CD4-positive, alpha-beta T cell (primary cell): ENCODE measurements at regions not wholly inside any gene's neighbourhood (a gene's known extent, or its start where the extent isn't known, plus 50 kb on each side); places are given as distances from the start of the nearest gene placed in this dataset.

Source experiments
- ATAC-seq: fragments of 200-7000 bp; cut with Tn5 transposase; one replicate; pipeline ENCODE4 v1.10.0; 2022; ENCODE audit warnings: mild to moderate bottlenecking; ENCODE audit not compliant: poor library complexity
- CTCF ChIA-PET: fragments of 350-600 bp; sonication (Branson Sonifier 250); formaldehyde crosslinking; loops from one replicate; lab custom pipeline; 2021; ENCODE audit warnings: antibody characterized with exemption, inconsistent platforms; lab: Charles Lee
- POLR2A ChIA-PET: fragments of 350-600 bp; sonication (Branson Sonifier 250); formaldehyde crosslinking; loops from one replicate; lab custom pipeline; 2021; ENCODE audit warnings: antibody characterized with exemption, inconsistent platforms; lab: Charles Lee
- DNase-seq, 14 experiments: peaks; one replicate each; pipeline ENCODE4 v3.0.0-alpha.2; 2013 to 2020; ENCODE audit warnings: mixed read lengths in 2 of 14
- H3K27ac ChIP-seq, 2 donors: one replicate each; pipeline versions ENCODE4 v1.5.1 to v1.7.0; 2013; ENCODE audit warnings: low read length in 2 of 2, low read depth in 1 of 2, mild to moderate bottlenecking in 1 of 2
- H3K27me3 ChIP-seq, 2 experiments: 1 replicate in 1 of 2; 2 replicates in 1 of 2; pipeline versions ENCODE4 v1.6.1 to v1.7.0; 2013; ENCODE audit warnings: low read length in 2 of 2, control low read depth in 1 of 2, mild to moderate bottlenecking in 1 of 2, moderate library complexity in 1 of 2; ENCODE audit not compliant: insufficient read depth in 2 of 2, control insufficient read depth in 1 of 2
- H3K36me3 ChIP-seq: one replicate; pipeline ENCODE4 v1.6.1; 2013; ENCODE audit warnings: low read length, control low read depth; ENCODE audit not compliant: insufficient read depth
- H3K4me1 ChIP-seq: one replicate; pipeline ENCODE4 v1.6.1; 2013; ENCODE audit warnings: low read length, control low read depth; ENCODE audit not compliant: insufficient read depth
- H3K4me3 ChIP-seq: one replicate; pipeline ENCODE4 v1.5.1; 2013; ENCODE audit warnings: mild to moderate bottlenecking, low read length, moderate library complexity
- H3K9me3 ChIP-seq, 2 experiments: 1 replicate in 1 of 2; 2 replicates in 1 of 2; pipeline versions ENCODE4 v1.6.1 to v1.7.0; 2013; ENCODE audit warnings: low read length in 2 of 2, mild to moderate bottlenecking in 2 of 2, control low read depth in 1 of 2, moderate library complexity in 1 of 2; ENCODE audit not compliant: control insufficient read depth in 1 of 2, insufficient read depth in 1 of 2
- H3K27ac Mint-ChIP-seq: one replicate; pipeline ENCODE4 v1.8.0; 2020; ENCODE audit warnings: mixed read lengths
- H3K27me3 Mint-ChIP-seq: one replicate; pipeline ENCODE4 v1.8.0; 2021; ENCODE audit warnings: mixed read lengths
- H3K36me3 Mint-ChIP-seq: one replicate; pipeline ENCODE4 v1.8.0; 2021; ENCODE audit warnings: low read depth, mixed read lengths
- H3K4me1 Mint-ChIP-seq: one replicate; pipeline ENCODE4 v1.8.0; 2021; ENCODE audit warnings: low read depth, mixed read lengths
- H3K4me3 Mint-ChIP-seq: one replicate; pipeline ENCODE4 v1.8.0; 2020; ENCODE audit warnings: mild to moderate bottlenecking, mixed read lengths
- H3K9me3 Mint-ChIP-seq: one replicate; pipeline ENCODE4 v1.8.0; 2020; ENCODE audit warnings: mixed read lengths
- CTCF ChIP-seq: fragments of 200-600 bp; IDR thresholded peaks from one replicate; pipeline ENCODE4 v1.8.0; 2022; ENCODE audit warnings: antibody characterized with exemption, mild to moderate bottlenecking
- intact Hi-C, 2 experiments: fragments of 100-400 bp; cut with DNase I in 1 of 2; cut with micrococcal nuclease in 1 of 2; formaldehyde crosslinking; loops; one replicate each; pipeline versions ENCODE4 v1.15.1 to v1.9.0; 2023 to 2025; cut with DNase I, micrococcal nuclease

GRCh38 chr21:15401331-15401730, 328.5 kb upstream of the USP25 start:
- ATAC-seq (no peak), DNase-seq (no peak)
- Histone ChIP-seq H3K9me3 (peaks cover 0 to 5% of the 10 kb centered on the region in 2 experiments), H3K4me3 (no peak overlapping the region), H3K27me3 (no peaks in the 10 kb centered on the region), H3K27ac (no peak overlapping the region), H3K36me3 (no peaks in the 10 kb centered on the region), H3K4me1 (no peaks in the 10 kb centered on the region)
- ChIA-PET POLR2A (no interaction called here), CTCF (no interaction called here)
- no peak for TF ChIP-seq CTCF
- H3K36me3 Mint-ChIP-seq: no peaks in the 10 kb centered on the region
- H3K4me1 Mint-ChIP-seq: no peaks in the 10 kb centered on the region
- H3K27me3 Mint-ChIP-seq: no peaks in the 10 kb centered on the region
- H3K4me3 Mint-ChIP-seq: no peak overlapping the region
- intact Hi-C loops: no loop called here
- H3K9me3 Mint-ChIP-seq: peaks cover 2% of the 10 kb centered on the region
- H3K27ac Mint-ChIP-seq: no peak overlapping the region

DNA sequence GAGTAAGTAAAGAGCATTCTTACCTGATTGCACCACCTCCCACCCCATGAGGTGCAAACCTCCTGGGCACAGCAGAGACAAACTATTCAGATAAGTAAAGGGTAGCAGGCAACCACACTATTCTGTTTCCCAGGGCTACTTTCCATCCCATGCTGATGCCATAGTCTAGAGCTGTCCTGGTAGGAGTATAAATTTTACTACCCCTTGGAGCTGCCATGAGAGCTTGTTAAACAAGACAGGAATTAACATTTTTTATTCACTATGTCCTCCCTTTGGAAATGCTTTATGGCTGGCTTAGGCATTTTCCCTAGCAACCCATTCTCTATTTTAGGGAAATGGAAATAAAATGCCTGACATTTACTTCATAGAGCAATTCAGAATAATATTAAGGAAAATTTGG, 324.6 kb upstream of the USP25 start:
- ATAC-seq: no peak
- intact Hi-C loops: no loop called here
- DNase-seq: no peak
- Histone ChIP-seq H3K4me1 (no peaks in the 10 kb centered on the region), H3K27ac (no peak overlapping the region), H3K9me3 (peaks cover 0 to 5% of the 10 kb centered on the region in 2 experiments), H3K36me3 (no peaks in the 10 kb centered on the region), H3K27me3 (no peaks in the 10 kb centered on the region), H3K4me3 (no peak overlapping the region)
- H3K36me3 Mint-ChIP-seq: no peaks in the 10 kb centered on the region
- no peak overlapping the region for H3K4me3 Mint-ChIP-seq
- TF ChIP-seq CTCF: no peak
- H3K4me1 Mint-ChIP-seq: no peaks in the 10 kb centered on the region
- no peaks in the 10 kb centered on the region for H3K27me3 Mint-ChIP-seq
- H3K27ac Mint-ChIP-seq: no peak overlapping the region
- ChIA-PET CTCF (no interaction called here), POLR2A (interaction anchor here (0.7 kb wide), 1 partner anchor 148 kb away, joined by 3 read pairs; no protein-coding TSS in a partner anchor)
- H3K9me3 Mint-ChIP-seq: peaks cover 2% of the 10 kb centered on the region

GRCh38 chr21:15406791-15407190, 323.0 kb upstream of the USP25 start:
- Mint-ChIP-seq H3K27me3 (no peaks in the 10 kb centered on the region), H3K36me3 (no peaks in the 10 kb centered on the region), H3K9me3 (peaks cover 2% of the 10 kb centered on the region), H3K4me1 (no peaks in the 10 kb centered on the region), H3K27ac (no peak overlapping the region), H3K4me3 (no peak overlapping the region)
- Histone ChIP-seq H3K9me3 (peaks cover 0 to 5% of the 10 kb centered on the region in 2 experiments), H3K27ac (no peak overlapping the region), H3K4me3 (no peak overlapping the region), H3K27me3 (no peaks in the 10 kb centered on the region), H3K36me3 (no peaks in the 10 kb centered on the region), H3K4me1 (no peaks in the 10 kb centered on the region)
- intact Hi-C loops: no loop called here
- ChIA-PET CTCF (no interaction called here), POLR2A (no interaction called here)
- ATAC-seq (no peak), DNase-seq (no peak)
- no peak for TF ChIP-seq CTCF
